IMR-90 (cell line): ENCODE measurements at regions not wholly inside any gene's neighbourhood (a gene's known extent, or its start where the extent isn't known, plus 50 kb on each side); places are given as distances from the start of the nearest gene placed in this dataset.
"Not testable (repeated sequence)": the region's sequence is repeated elsewhere in the genome, so short reads cannot be mapped to it uniquely, and the experiment has no call there.

Experiments used
- ATAC-seq: fragments of 200-7000 bp; cut with Tn5 transposase; 2 replicates; pipeline ENCODE4 v1.9.1; 2020; ENCODE audit warnings: low read depth, mild to moderate bottlenecking, moderate library complexity
- BruUV-seq: library from RNA; stranded (reverse); fragments of 400-500 nt; replicated peaks from 2 replicates; lab custom pipeline; 2021; lab: Mats Ljungman, UMichigan
- CTCF ChIA-PET: fragments of 300-600 bp; formaldehyde crosslinking; extraction: SDS; loops from one replicate; lab custom pipeline; 2021; ENCODE audit warnings: antibody characterized with exemption; lab: Yijun Ruan, JAX
- POLR2A ChIA-PET: fragments of 300-600 bp; sonication (Branson Sonifier 250); formaldehyde crosslinking; loops from one replicate; lab custom pipeline; 2022; ENCODE audit warnings: antibody characterized with exemption; ENCODE audit not compliant: unreplicated experiment; lab: Charles Lee
- DNase-seq: peaks from one replicate; pipeline ENCODE4 v3.0.0; 2013
- H2AFZ ChIP-seq: replicated peaks from 2 replicates; pipeline ENCODE3; 2013; ENCODE audit warnings: low read length, mild to moderate bottlenecking; ENCODE audit not compliant: poor library complexity
- H2AK5ac ChIP-seq: 2 replicates; pipeline ENCODE4 v1.6.1; 2013; ENCODE audit warnings: low read depth, low read length, inconsistent platforms
- H2AK9ac ChIP-seq: replicated peaks from 2 replicates; pipeline ENCODE3; 2013; ENCODE audit warnings: mild to moderate bottlenecking, low read depth, low read length, moderate library complexity; ENCODE audit not compliant: poor library complexity
- H2BK120ac ChIP-seq: 2 replicates; pipeline ENCODE4 v1.6.1; 2013; ENCODE audit warnings: low read depth, low read length, inconsistent platforms
- H2BK15ac ChIP-seq: 3 replicates; pipeline ENCODE4 v1.6.1; 2013; ENCODE audit warnings: low read depth, low read length, inconsistent platforms
- H2BK20ac ChIP-seq: 2 replicates; pipeline ENCODE4 v1.6.1; 2013; ENCODE audit warnings: low read depth, mild to moderate bottlenecking, inconsistent platforms, low read length, moderate library complexity
- H2BK5ac ChIP-seq: 2 replicates; pipeline ENCODE4 v1.6.1; 2013; ENCODE audit warnings: mild to moderate bottlenecking, low read depth, low read length, inconsistent platforms; ENCODE audit not compliant: poor library complexity, severe bottlenecking
- H3K14ac ChIP-seq: replicated peaks from 2 replicates; pipeline ENCODE4 v1.6.1; 2013; ENCODE audit warnings: low read depth, low read length, inconsistent platforms
- H3K18ac ChIP-seq: 2 replicates; pipeline ENCODE4 v1.6.1; 2013; ENCODE audit warnings: low read depth, low read length, control low read depth
- H3K23ac ChIP-seq: 2 replicates; pipeline ENCODE4 v1.6.1; 2013; ENCODE audit warnings: low read depth, low read length, inconsistent platforms
- H3K27ac ChIP-seq: 2 replicates; pipeline ENCODE4 v1.5.1; 2013; ENCODE audit warnings: mild to moderate bottlenecking, control low read depth, low read length; ENCODE audit not compliant: insufficient read depth
- H3K27me3 ChIP-seq: 2 replicates; pipeline ENCODE4 v1.6.1; 2013; ENCODE audit warnings: low read length; ENCODE audit not compliant: control insufficient read depth, insufficient read depth
- H3K36me3 ChIP-seq: 2 replicates; pipeline ENCODE4 v1.6.1; 2013; ENCODE audit warnings: low read length, mixed read lengths; ENCODE audit not compliant: control insufficient read depth, insufficient read depth
- H3K4ac ChIP-seq: 2 replicates; pipeline ENCODE4 v1.6.1; 2013; ENCODE audit warnings: low read depth, low read length, inconsistent platforms
- H3K4me1 ChIP-seq: 2 replicates; pipeline ENCODE4 v1.6.1; 2013; ENCODE audit warnings: low read length, mixed read lengths; ENCODE audit not compliant: control insufficient read depth, insufficient read depth
- H3K4me2 ChIP-seq: 2 replicates; pipeline ENCODE4 v1.6.1; 2013; ENCODE audit warnings: low read depth, mild to moderate bottlenecking, control low read depth, low read length, moderate library complexity
- H3K4me3 ChIP-seq: 2 replicates; pipeline ENCODE4 v1.5.1; 2013; ENCODE audit warnings: low read depth, mild to moderate bottlenecking, control low read depth, low read length, moderate library complexity; ENCODE audit not compliant: insufficient read depth
- H3K56ac ChIP-seq: 2 replicates; pipeline ENCODE4 v1.6.1; 2013; ENCODE audit warnings: low read length, inconsistent platforms; ENCODE audit not compliant: insufficient read depth; ENCODE audit errors: extremely low read depth
- H3K79me1 ChIP-seq, 2 experiments: 2 replicates each; pipeline ENCODE4 v1.6.1; 2013; ENCODE audit warnings: low read length in 2 of 2, inconsistent platforms in 1 of 2, low read depth in 1 of 2
- H3K9ac ChIP-seq: 2 replicates; pipeline ENCODE4 v1.6.1; 2013; ENCODE audit warnings: low read depth, low read length, control low read depth
- H3K9me1 ChIP-seq: 2 replicates; pipeline ENCODE4 v1.6.1; 2013; ENCODE audit warnings: low read length, inconsistent platforms; ENCODE audit not compliant: insufficient read depth
- H3K9me3 ChIP-seq: 2 replicates; pipeline ENCODE4 v1.6.1; 2013; ENCODE audit warnings: low read length; ENCODE audit not compliant: control insufficient read depth, insufficient read depth
- H4K20me1 ChIP-seq: 2 replicates; pipeline ENCODE4 v1.6.1; 2013; ENCODE audit warnings: low read length, inconsistent platforms; ENCODE audit not compliant: insufficient read depth
- H4K5ac ChIP-seq: 2 replicates; pipeline ENCODE4 v1.6.1; 2013; ENCODE audit warnings: mild to moderate bottlenecking, low read depth, low read length, control low read depth
- H4K8ac ChIP-seq, 2 experiments: 2 replicates each; pipeline ENCODE4 v1.6.1; 2013; ENCODE audit warnings: low read depth in 2 of 2, low read length in 2 of 2, control low read depth in 1 of 2, inconsistent platforms in 1 of 2
- H4K91ac ChIP-seq: 2 replicates; pipeline ENCODE4 v1.6.1; 2013; ENCODE audit warnings: low read depth, low read length, inconsistent platforms; ENCODE audit not compliant: insufficient read depth
- WGBS, 2 experiments: methylation state at CpG; one replicate each; pipeline versions ENCODE4 v1.1.5 to v1.1.7; 2013; ENCODE audit warnings: missing lambda C conversion rate in 2 of 2; ENCODE audit not compliant: insufficient read length in 1 of 2; ENCODE audit errors: extremely low coverage in 2 of 2; 5-methylcytosine and 5-hydroxymethylcytosine counted together
- dilution Hi-C: fragments of 300-500 bp; cut with HindIII; formaldehyde crosslinking; loops from one replicate; pipeline ENCODE4 v1.14.3; 2018; ENCODE audit warnings: low sequenced_read_pairs; ENCODE audit not compliant: unreplicated experiment
- in situ Hi-C: fragments of 300-500 bp; cut with MboI; formaldehyde crosslinking; loops from 3 replicates; pipeline ENCODE4 v1.14.3; 2019; ENCODE audit warnings: low sequenced_read_pairs, inconsistent platforms, mixed read lengths
- intact Hi-C: fragments of 100-400 bp; cut with micrococcal nuclease; formaldehyde crosslinking; loops from 2 replicates; pipeline ENCODE4 v1.10.0; 2022

DNA sequence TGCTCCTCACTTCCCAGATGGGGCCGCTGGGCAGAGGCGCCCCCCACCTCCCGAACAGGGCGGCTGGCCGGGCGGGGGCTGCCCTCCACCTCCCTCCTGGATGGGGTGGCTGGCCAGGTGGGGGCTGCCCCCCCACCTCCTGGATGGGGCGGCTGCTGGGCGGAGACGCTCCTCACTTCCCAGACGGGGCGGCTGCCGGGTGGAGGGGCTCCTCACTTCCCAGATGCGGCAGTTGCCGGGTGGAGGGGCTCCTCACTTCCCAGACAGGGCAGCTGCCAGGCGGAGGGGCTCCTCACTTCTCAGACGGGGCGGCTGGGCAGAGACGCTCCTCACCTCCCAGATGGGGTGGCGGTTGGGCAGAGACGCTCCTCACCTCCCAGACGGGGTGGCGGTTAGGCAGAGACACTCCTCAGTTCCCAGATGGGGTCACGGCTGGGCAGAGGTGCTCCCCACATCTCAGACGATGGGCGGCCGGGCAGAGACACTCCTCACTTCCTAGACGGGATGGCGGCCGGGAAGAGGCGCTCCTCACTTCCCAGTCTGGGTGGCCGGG lies 428.8 kb downstream of the FGF13 start:
- H4K20me1 ChIP-seq, intact Hi-C loops, H2AFZ ChIP-seq, DNase-seq, H3K9ac ChIP-seq, CTCF ChIA-PET, H3K27me3 ChIP-seq, in situ Hi-C loops, H3K79me1 ChIP-seq, H3K56ac ChIP-seq, H2BK20ac ChIP-seq, H3K36me3 ChIP-seq, H2AK5ac ChIP-seq, H3K4me2 ChIP-seq, H4K8ac ChIP-seq, H3K4me1 ChIP-seq, H3K9me3 ChIP-seq, H3K4me3 ChIP-seq, dilution Hi-C loops, H3K4ac ChIP-seq, ATAC-seq, H4K91ac ChIP-seq, H3K23ac ChIP-seq, H3K18ac ChIP-seq, H2AK9ac ChIP-seq, H3K14ac ChIP-seq, POLR2A ChIA-PET, H2BK120ac ChIP-seq, H2BK5ac ChIP-seq, H3K9me1 ChIP-seq, H3K27ac ChIP-seq, H2BK15ac ChIP-seq, BruUV-seq, H4K5ac ChIP-seq: not testable (repeated sequence)
- WGBS, 2 experiments: 93% methylated on average over 3 of the region's 31 CpGs; no CpG with 5 or more reads in 1 of the 2 experiments
